ENCODE measurements at regions not wholly inside any gene's neighbourhood (a gene's known extent, or its start where the extent isn't known, plus 50 kb on each side); places are given as distances from the start of the nearest gene placed in this dataset.

DNA sequence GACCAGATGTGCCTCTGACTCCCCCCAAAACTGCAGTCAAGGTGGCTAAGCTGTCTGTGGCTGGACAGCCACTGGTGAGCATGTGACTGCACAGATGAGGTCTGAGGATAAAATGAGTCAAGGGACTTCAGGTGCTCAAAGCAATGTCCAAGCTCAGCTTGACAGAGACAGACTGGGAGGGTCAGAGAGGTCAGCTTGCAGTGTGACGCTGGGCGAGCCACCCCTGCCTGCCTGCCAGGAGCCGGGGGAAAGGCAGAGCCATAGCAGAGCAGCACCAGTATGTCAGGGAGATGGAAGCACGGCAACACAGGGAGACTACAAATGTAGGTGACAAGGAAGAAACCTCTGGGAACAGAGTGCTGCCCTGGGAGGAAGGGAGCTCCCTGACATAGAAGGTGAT is 399.4 kb downstream of the OCA2 start:
- no peak for ATAC-seq
- ChIA-PET POLR2A (no interaction called here), CTCF (no interaction called here)
- H3K9me3 ChIP-seq: peaks cover 6% of the 10 kb centered on the region; the same call in 1 of the 3 replicates
- no peak overlapping the region for H3K27ac ChIP-seq
- no peak overlapping the region for H3K4me3 ChIP-seq
- no peak overlapping the region for H3K4me2 ChIP-seq
- DNase-seq (ENCODE audit: low read depth in 1 of 2, low spot score in 1 of 2): no peak
- TF ChIP-seq, protein P1, sequence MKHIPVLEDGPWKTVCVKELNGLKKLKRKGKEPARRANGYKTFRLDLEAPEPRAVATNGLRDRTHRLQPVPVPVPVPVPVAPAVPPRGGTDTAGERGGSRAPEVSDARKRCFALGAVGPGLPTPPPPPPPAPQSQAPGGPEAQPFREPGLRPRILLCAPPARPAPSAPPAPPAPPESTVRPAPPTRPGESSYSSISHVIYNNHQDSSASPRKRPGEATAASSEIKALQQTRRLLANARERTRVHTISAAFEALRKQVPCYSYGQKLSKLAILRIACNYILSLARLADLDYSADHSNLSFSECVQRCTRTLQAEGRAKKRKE (CRISPR knock-in tag; IDR thresholded peaks at IDR 0.05; ENCODE audit: low read depth): no peak
- TF ChIP-seq CHD2 (IDR thresholded peaks at IDR 0.05; ENCODE audit: low read length, partially characterized antibody): no peak
- no peak for TF ChIP-seq TP53 (CRISPR knock-in tag; IDR thresholded peaks at IDR 0.05)
- TF ChIP-seq NFE2L2 (conservative IDR thresholded peaks at IDR 0.05; ENCODE audit: low read length): no peak
- TF ChIP-seq HEYL (CRISPR knock-in tag; IDR thresholded peaks at IDR 0.05): no peak
- TF ChIP-seq NPAS2 (CRISPR knock-in tag; IDR thresholded peaks at IDR 0.05; ENCODE audit: borderline replicate concordance): no peak
- no peak for TF ChIP-seq FOSB (CRISPR knock-in tag; IDR thresholded peaks at IDR 0.05)
- no peak for TF ChIP-seq ESRRA (IDR thresholded peaks at IDR 0.05; ENCODE audit: borderline replicate concordance, low read length)
- no peak for TF ChIP-seq RFX5 (IDR thresholded peaks at IDR 0.05)
- no peak for TF ChIP-seq CEBPB (IDR thresholded peaks at IDR 0.05)
- TF ChIP-seq KDM1A (IDR thresholded peaks at IDR 0.05; ENCODE audit: low read depth): no peak
- no peak for TF ChIP-seq ZSCAN20 (CRISPR knock-in tag; IDR thresholded peaks at IDR 0.05)
- TF ChIP-seq BHLHE40 (IDR thresholded peaks at IDR 0.05; ENCODE audit: low read depth, low read length): no peak
- TF ChIP-seq POLR2AphosphoS2 (conservative IDR thresholded peaks at IDR 0.05; ENCODE audit: low read length): no peak
- no peak for TF ChIP-seq ZNF302 (CRISPR knock-in tag; IDR thresholded peaks at IDR 0.05)
- no peak for TF ChIP-seq FOSL2 (IDR thresholded peaks at IDR 0.05)
- TF ChIP-seq FOSL2 (CRISPR knock-in tag; IDR thresholded peaks at IDR 0.05): no peak
- H3K4me1 ChIP-seq: no peaks in the 10 kb centered on the region
- FAIRE-seq: no peak
- WGBS (ENCODE audit: missing lambda C conversion rate): 0% methylated on average over 4 of the region's 4 CpGs

DNA sequence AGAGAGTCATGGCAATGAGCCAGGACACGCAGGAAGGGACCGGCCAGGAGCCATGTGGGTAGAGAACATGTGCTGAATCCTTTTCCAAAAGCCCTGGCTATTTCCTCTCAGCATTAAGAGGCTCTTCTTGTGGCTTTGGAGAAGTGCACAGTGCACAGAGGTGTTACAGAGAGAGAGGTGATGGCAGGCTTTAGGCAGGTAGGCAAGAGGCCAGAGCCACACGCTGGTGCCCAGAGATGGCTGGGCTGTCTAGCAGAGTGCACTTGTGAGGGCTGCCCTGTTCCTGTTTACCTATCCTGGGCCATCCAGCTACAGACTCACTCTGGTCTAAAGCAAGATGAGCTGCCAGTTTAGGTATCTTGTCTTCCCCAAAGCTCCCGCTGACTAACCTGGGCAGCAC is 402.6 kb downstream of the OCA2 start:
- CTCF ChIA-PET: interaction anchor here (2.3 kb wide), 1 partner anchor 9 kb away, joined by 8 read pairs; no protein-coding TSS in a partner anchor

DNA sequence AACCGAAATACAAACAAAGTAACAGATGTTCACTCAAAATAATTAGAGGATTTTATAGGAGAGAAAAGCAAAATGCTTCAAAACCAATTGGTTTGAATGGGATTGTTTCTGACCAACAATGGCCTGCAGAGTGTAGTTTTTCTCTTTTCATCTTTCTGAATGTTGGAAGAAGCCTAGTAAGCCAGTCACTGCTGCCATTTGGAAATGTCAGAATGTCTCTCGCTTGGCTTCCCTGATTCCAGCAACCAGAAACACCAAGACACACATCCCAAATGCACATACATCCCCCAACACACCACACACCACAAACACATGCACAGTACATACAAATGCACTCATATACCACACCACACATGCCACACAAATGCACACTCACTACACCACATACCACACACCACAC is 403.4 kb downstream of the OCA2 start:
- Histone ChIP-seq H3K4me3 (no peak overlapping the region), H3K4me1 (no peaks in the 10 kb centered on the region), H3K4me2 (no peak overlapping the region), H3K27ac (no peak overlapping the region), H3K9me3 (peaks cover 6% of the 10 kb centered on the region; the same call in 1 of the 3 replicates)
- CTCF ChIA-PET: no interaction called here
- POLR2A ChIA-PET: no interaction called here
- no peak for FAIRE-seq
- DNase-seq (ENCODE audit: low read depth in 1 of 2, low spot score in 1 of 2): no peak
- WGBS (ENCODE audit: missing lambda C conversion rate): 5% methylated on average over 2 of the region's 2 CpGs
- ATAC-seq: no peak
- TF ChIP-seq, protein P2, sequence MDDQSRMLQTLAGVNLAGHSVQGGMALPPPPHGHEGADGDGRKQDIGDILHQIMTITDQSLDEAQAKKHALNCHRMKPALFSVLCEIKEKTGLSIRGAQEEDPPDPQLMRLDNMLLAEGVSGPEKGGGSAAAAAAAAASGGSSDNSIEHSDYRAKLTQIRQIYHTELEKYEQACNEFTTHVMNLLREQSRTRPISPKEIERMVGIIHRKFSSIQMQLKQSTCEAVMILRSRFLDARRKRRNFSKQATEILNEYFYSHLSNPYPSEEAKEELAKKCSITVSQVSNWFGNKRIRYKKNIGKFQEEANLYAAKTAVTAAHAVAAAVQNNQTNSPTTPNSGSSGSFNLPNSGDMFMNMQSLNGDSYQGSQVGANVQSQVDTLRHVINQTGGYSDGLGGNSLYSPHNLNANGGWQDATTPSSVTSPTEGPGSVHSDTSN (IDR thresholded peaks at IDR 0.05): no peak
- TF ChIP-seq CBX2 (IDR thresholded peaks at IDR 0.05; ENCODE audit: borderline replicate concordance, low read depth) (no peak), POLR2A (IDR thresholded peaks at IDR 0.05; ENCODE audit: low read length) (no peak), NPAS2 (CRISPR knock-in tag; IDR thresholded peaks at IDR 0.05; ENCODE audit: borderline replicate concordance) (no peak), ESRRA (IDR thresholded peaks at IDR 0.05; ENCODE audit: borderline replicate concordance, low read length) (no peak), ZNF302 (CRISPR knock-in tag; IDR thresholded peaks at IDR 0.05) (no peak), FOSB (CRISPR knock-in tag; IDR thresholded peaks at IDR 0.05) (no peak)

More for the DNA sequence above, 402.6 kb downstream of the OCA2 start:
- TF ChIP-seq, protein P1 (CRISPR knock-in tag; IDR thresholded peaks at IDR 0.05; ENCODE audit: low read depth): no peak
- TF ChIP-seq RCOR1 (IDR thresholded peaks at IDR 0.05; ENCODE audit: low read depth, low read length) (no peak), ZNF302 (CRISPR knock-in tag; IDR thresholded peaks at IDR 0.05) (no peak), FOSL2 (IDR thresholded peaks at IDR 0.05) (no peak), FOSL2 (CRISPR knock-in tag; IDR thresholded peaks at IDR 0.05) (no peak), FOSB (CRISPR knock-in tag; IDR thresholded peaks at IDR 0.05) (no peak), RARB (CRISPR knock-in tag; IDR thresholded peaks at IDR 0.05) (no peak)
- peaks cover 6% of the 10 kb centered on the region; the same call in 1 of the 3 replicates for H3K9me3 ChIP-seq
- WGBS (ENCODE audit: missing lambda C conversion rate): 10% methylated on average over 4 of the region's 4 CpGs
- DNase-seq (ENCODE audit: low read depth in 1 of 2, low spot score in 1 of 2) (no peak), FAIRE-seq (no peak), ATAC-seq (no peak)
- no peak overlapping the region for H3K4me3 ChIP-seq
- no peak overlapping the region for H3K27ac ChIP-seq
- POLR2A ChIA-PET: no interaction called here
- H3K4me1 ChIP-seq: no peaks in the 10 kb centered on the region
- H3K4me2 ChIP-seq: no peak overlapping the region
